SK-N-SH (cell line): ENCODE measurements at regions not wholly inside any gene's neighbourhood (a gene's known extent, or its start where the extent isn't known, plus 50 kb on each side); places are given as distances from the start of the nearest gene placed in this dataset.

Experiments
- CTCF ChIA-PET: fragments of 300-600, 350-600 bp; formaldehyde crosslinking; extraction: SDS; loops from one replicate; lab custom pipeline; 2021; lab: Yijun Ruan, JAX
- POLR2A ChIA-PET: fragments of 350-600 bp; sonication (Branson Sonifier 250); formaldehyde crosslinking; extraction: SDS; loops from one replicate; lab custom pipeline; 2020; ENCODE audit warnings: antibody characterized with exemption, inconsistent platforms; lab: Yijun Ruan, JAX
- DNase-seq: peaks from one replicate; pipeline ENCODE4 v3.0.0; 2012
- H2AFZ ChIP-seq: fragments of 200-600 bp; sonication (generic); 2 replicates; pipeline ENCODE4 v1.8.1; 2016; ENCODE audit warnings: antibody characterized with exemption, mild to moderate bottlenecking, low read depth
- H3F3A ChIP-seq: fragments of 200-600 bp; sonication (generic); replicated peaks from 2 replicates; pipeline ENCODE3; 2016; ENCODE audit warnings: antibody characterized with exemption, mild to moderate bottlenecking; ENCODE audit not compliant: insufficient read depth
- H3K27ac ChIP-seq, 2 experiments: fragments of 200-500 bp in 1 of 2; fragments of 200-600 bp in 1 of 2; sonication (Bioruptor generic) in 1 of 2; sonication (generic), shearing (Covaris generic) in 1 of 2; 2 replicates each; pipeline versions ENCODE4 v1.5.1 to v1.6.1; 2014 to 2016; ENCODE audit warnings: low read depth in 2 of 2, inconsistent platforms in 1 of 2, low read length in 1 of 2, mild to moderate bottlenecking in 1 of 2, mixed read lengths in 1 of 2
- H3K27me3 ChIP-seq: fragments of 200-600 bp; sonication (generic), shearing (Covaris generic); 2 replicates; pipeline ENCODE4 v1.6.1; 2016; ENCODE audit warnings: mixed run types; ENCODE audit not compliant: insufficient read depth
- H3K36me3 ChIP-seq, 2 experiments: fragments of 200-500 bp in 1 of 2; fragments of 200-600 bp in 1 of 2; sonication (Bioruptor generic) in 1 of 2; sonication (generic) in 1 of 2; replicated peaks in 1 of 2; 2 replicates each; pipeline versions ENCODE3 to v1.5.1; 2014 to 2016; ENCODE audit warnings: low read length in 1 of 2, mild to moderate bottlenecking in 1 of 2; ENCODE audit not compliant: insufficient read depth in 2 of 2, control insufficient read depth in 1 of 2
- H3K4me1 ChIP-seq, 2 experiments: fragments of 200-500 bp in 1 of 2; fragments of 200-600 bp in 1 of 2; sonication (Bioruptor generic) in 1 of 2; sonication (generic), shearing (Covaris generic) in 1 of 2; 2 replicates each; pipeline versions ENCODE4 v1.5.1 to v1.6.1; 2014 to 2016; ENCODE audit warnings: low read depth in 1 of 2, low read length in 1 of 2, mixed run types in 1 of 2; ENCODE audit not compliant: insufficient read depth in 2 of 2, control insufficient read depth in 1 of 2
- H3K4me2 ChIP-seq: fragments of 200-600 bp; sonication (generic), shearing (Covaris generic); 2 replicates; pipeline ENCODE4 v1.6.1; 2017; ENCODE audit warnings: mixed run types
- H3K4me3 ChIP-seq, 2 experiments: fragments of 200-500 bp in 1 of 2; fragments of 200-600 bp in 1 of 2; sonication (Bioruptor generic) in 1 of 2; sonication (generic), shearing (Covaris generic) in 1 of 2; 2 replicates each; pipeline versions ENCODE4 v1.5.1 to v1.8.1; 2014 to 2016; ENCODE audit warnings: low read depth in 2 of 2, inconsistent platforms in 1 of 2, low read length in 1 of 2, mild to moderate bottlenecking in 1 of 2, mixed read lengths in 1 of 2, moderate library complexity in 1 of 2
- H3K79me2 ChIP-seq: fragments of 200-600 bp; sonication (generic); 2 replicates; pipeline ENCODE4 v1.8.1; 2017; ENCODE audit warnings: mild to moderate bottlenecking; ENCODE audit not compliant: insufficient read depth
- H3K9ac ChIP-seq: fragments of 200-600 bp; sonication (generic); 2 replicates; pipeline ENCODE4 v1.6.1; 2017; ENCODE audit warnings: mixed run types
- H3K9me2 ChIP-seq: fragments of 200-600 bp; sonication (generic); 2 replicates; pipeline ENCODE4 v1.6.1; 2017; ENCODE audit warnings: mixed run types
- H3K9me3 ChIP-seq: fragments of 200-600 bp; sonication (generic); 2 replicates; pipeline ENCODE4 v1.6.1; 2017; ENCODE audit warnings: mixed run types, mild to moderate bottlenecking, moderate library complexity
- H4K20me1 ChIP-seq: fragments of 200-600 bp; sonication (generic); 2 replicates; pipeline ENCODE4 v1.6.1; 2017; ENCODE audit warnings: mild to moderate bottlenecking, mixed run types; ENCODE audit not compliant: insufficient read depth
- CHD2 ChIP-seq: fragments of 150-350 bp; IDR thresholded peaks from 2 replicates; pipeline ENCODE4 v1.6.1; 2018; ENCODE audit warnings: low read length; ENCODE audit not compliant: partially characterized antibody
- EP300 ChIP-seq, 2 experiments: IDR thresholded peaks; 2 replicates each; pipeline versions ENCODE4 v1.4.0 to v1.6.1; 2012; ENCODE audit warnings: borderline replicate concordance in 1 of 2, low read depth in 1 of 2, low read length in 1 of 2
- EZH2phosphoT487 ChIP-seq: fragments of 200-600 bp; sonication (generic); IDR thresholded peaks from 2 replicates; pipeline ENCODE4 v1.6.1; 2017; ENCODE audit warnings: low read depth, mixed run types, mild to moderate bottlenecking, antibody characterized with exemption, moderate library complexity, borderline replicate concordance
- FOSL2 ChIP-seq: IDR thresholded peaks from 2 replicates; pipeline ENCODE4 v1.4.0; 2012; ENCODE audit warnings: low read depth, mild to moderate bottlenecking, moderate library complexity, borderline replicate concordance
- FOXJ3 ChIP-seq: sonication (generic); formaldehyde crosslinking; IDR thresholded peaks from 2 replicates; pipeline ENCODE4 v1.5.1; 2020; ENCODE audit warnings: mild to moderate bottlenecking, missing genetic modification reagents
- FOXM1 ChIP-seq: IDR thresholded peaks from 2 replicates; pipeline ENCODE4 v1.4.0; 2012; ENCODE audit warnings: low read depth, mild to moderate bottlenecking
- JUND ChIP-seq: IDR thresholded peaks from 2 replicates; pipeline ENCODE4 v1.4.0; 2012
- NFIC ChIP-seq: IDR thresholded peaks from 2 replicates; pipeline ENCODE4 v1.4.0; 2012; ENCODE audit warnings: borderline replicate concordance
- NRF1 ChIP-seq: IDR thresholded peaks from 2 replicates; pipeline ENCODE4 v1.6.1; 2012; ENCODE audit warnings: low read depth, mild to moderate bottlenecking, low read length
- POLR2AphosphoS5 ChIP-seq: IDR thresholded peaks from 2 replicates; pipeline ENCODE4 v1.6.1; 2012; ENCODE audit warnings: low read depth, low read length
- RFX5 ChIP-seq: IDR thresholded peaks from 2 replicates; pipeline ENCODE4 v1.6.1; 2012; ENCODE audit warnings: mild to moderate bottlenecking, improper control_type of control experiment, low read length
- RXRA ChIP-seq: IDR thresholded peaks from 2 replicates; pipeline ENCODE4 v1.4.0; 2012; ENCODE audit warnings: low read depth, mild to moderate bottlenecking, borderline replicate concordance
- TCF12 ChIP-seq: IDR thresholded peaks from 2 replicates; pipeline ENCODE4 v1.4.0; 2012
- TEAD4 ChIP-seq: IDR thresholded peaks from 2 replicates; pipeline ENCODE4 v1.4.0; 2012; ENCODE audit warnings: mild to moderate bottlenecking, borderline replicate concordance; ENCODE audit not compliant: insufficient read depth
- WGBS: methylation state at CpG from one replicate; pipeline ENCODE4 v1.1.6; 2017; ENCODE audit warnings: low lambda C conversion rate; 5-methylcytosine and 5-hydroxymethylcytosine counted together
- TF ChIP-seq, protein P1 (sequence below): IDR thresholded peaks from 2 replicates; pipeline ENCODE4 v1.4.0; 2012; ENCODE audit warnings: low read depth, borderline replicate concordance
- TF ChIP-seq, protein P2 (sequence below): IDR thresholded peaks from 2 replicates; pipeline ENCODE4; 2012
- TF ChIP-seq, protein P3 (sequence below): fragments of 150-350 bp; IDR thresholded peaks from 2 replicates; pipeline ENCODE4 v1.6.1; 2016; ENCODE audit warnings: mild to moderate bottlenecking, low read depth, low read length

DNA sequence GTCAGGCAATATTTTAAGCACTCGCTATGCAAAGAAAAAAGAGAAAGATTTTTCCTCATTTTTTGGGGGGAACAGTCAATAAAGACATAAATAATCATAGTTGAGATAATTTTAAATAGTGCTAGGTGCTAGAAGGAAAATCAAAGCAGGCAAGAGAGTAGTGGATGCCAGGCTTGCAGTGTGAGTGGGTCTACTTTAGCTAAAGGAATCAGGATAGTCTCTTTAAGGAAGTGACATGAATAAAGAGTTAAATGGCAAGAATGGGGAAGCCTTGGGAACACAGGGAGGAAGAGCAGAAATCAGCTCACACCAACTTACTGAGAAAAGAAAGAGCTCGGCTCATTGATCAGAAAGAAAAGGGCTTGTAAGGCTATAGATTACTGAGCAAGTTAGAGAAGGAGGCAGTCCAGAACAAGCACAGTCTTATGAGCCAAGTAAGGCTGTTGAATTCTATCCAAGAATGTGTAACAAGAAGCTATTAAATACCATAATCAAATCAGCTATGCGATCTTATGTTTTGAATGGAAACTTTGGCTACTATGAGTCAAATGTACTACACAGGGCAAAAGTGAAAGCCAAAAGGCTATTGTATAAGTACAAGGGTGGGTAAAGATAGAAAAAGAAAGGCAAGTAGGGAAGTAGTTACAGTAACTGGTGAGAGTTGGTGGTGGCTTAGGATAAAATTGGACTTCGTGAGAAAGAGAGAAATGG lies 833.8 kb upstream of the PIK3C3 start:
- CTCF ChIA-PET, result no interaction called here
- Histone ChIP-seq H3K9ac (no peak overlapping the region), H3K4me1 (no peaks in the 10 kb centered on the region; a peak in 1 of 4 replicates), H3K9me3 (peaks cover 3% of the 10 kb centered on the region; the same call in 1 of the 2 replicates), H3K9me2 (no peaks in the 10 kb centered on the region), H4K20me1 (no peaks in the 10 kb centered on the region), H3K4me2 (peak overlapping the region; percentile 13; the same call in 1 of the 2 replicates), H3K36me3 (no peaks in the 10 kb centered on the region), H2AFZ (no peak overlapping the region), H3K27ac (peak overlapping the region; percentile 22 to 57; a peak in 3 of 4 replicates), H3K27me3 (no peaks in the 10 kb centered on the region), H3K79me2 (no peaks in the 10 kb centered on the region), H3F3A (peaks cover 9% of the 10 kb centered on the region), H3K4me3 (no peak overlapping the region)
- TF ChIP-seq NFIC (peak; percentile 87), POLR2AphosphoS5 (peak; percentile 43; the same call in 1 of the 2 replicates), FOXM1 (no peak), FOSL2 (peak; percentile 62; the same call in 1 of the 2 replicates), TEAD4 (peak; percentile 54; the same call in 1 of the 2 replicates), EP300 (IDR thresholded peaks at IDR 0.05; ENCODE audit: borderline replicate concordance in 1 of 2, low read depth in 1 of 2, low read length in 1 of 2) (peak in 1 of 2 experiments; percentile 63; a peak in 1 of 4 replicates), EZH2phosphoT487 (no peak), NRF1 (no peak), CHD2 (no peak), RXRA (peak; percentile 44; the same call in 1 of the 2 replicates), TCF12 (peak; percentile 72), RFX5 (no peak), FOXJ3 (CRISPR knock-in tag) (no peak), JUND (peak; percentile 55)
- TF ChIP-seq, protein P1, sequence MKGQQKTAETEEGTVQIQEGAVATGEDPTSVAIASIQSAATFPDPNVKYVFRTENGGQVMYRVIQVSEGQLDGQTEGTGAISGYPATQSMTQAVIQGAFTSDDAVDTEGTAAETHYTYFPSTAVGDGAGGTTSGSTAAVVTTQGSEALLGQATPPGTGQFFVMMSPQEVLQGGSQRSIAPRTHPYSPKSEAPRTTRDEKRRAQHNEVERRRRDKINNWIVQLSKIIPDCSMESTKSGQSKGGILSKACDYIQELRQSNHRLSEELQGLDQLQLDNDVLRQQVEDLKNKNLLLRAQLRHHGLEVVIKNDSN, result no peak
- TF ChIP-seq, protein P2, sequence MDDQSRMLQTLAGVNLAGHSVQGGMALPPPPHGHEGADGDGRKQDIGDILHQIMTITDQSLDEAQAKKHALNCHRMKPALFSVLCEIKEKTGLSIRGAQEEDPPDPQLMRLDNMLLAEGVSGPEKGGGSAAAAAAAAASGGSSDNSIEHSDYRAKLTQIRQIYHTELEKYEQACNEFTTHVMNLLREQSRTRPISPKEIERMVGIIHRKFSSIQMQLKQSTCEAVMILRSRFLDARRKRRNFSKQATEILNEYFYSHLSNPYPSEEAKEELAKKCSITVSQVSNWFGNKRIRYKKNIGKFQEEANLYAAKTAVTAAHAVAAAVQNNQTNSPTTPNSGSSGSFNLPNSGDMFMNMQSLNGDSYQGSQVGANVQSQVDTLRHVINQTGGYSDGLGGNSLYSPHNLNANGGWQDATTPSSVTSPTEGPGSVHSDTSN, result peak; percentile 48
- TF ChIP-seq, protein P3, sequence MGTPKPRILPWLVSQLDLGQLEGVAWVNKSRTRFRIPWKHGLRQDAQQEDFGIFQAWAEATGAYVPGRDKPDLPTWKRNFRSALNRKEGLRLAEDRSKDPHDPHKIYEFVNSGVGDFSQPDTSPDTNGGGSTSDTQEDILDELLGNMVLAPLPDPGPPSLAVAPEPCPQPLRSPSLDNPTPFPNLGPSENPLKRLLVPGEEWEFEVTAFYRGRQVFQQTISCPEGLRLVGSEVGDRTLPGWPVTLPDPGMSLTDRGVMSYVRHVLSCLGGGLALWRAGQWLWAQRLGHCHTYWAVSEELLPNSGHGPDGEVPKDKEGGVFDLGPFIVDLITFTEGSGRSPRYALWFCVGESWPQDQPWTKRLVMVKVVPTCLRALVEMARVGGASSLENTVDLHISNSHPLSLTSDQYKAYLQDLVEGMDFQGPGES, result no peak
- POLR2A ChIA-PET, result no interaction called here
- no peak for DNase-seq
- WGBS, result 45% methylated on average over 4 of the region's 4 CpGs
